Colonic mucosa (tissue), 4 donors: ENCODE measurements at regions not wholly inside any gene's neighbourhood (a gene's known extent, or its start where the extent isn't known, plus 50 kb on each side); places are given as distances from the start of the nearest gene placed in this dataset.
"Not testable (repeated sequence)": the region's sequence is repeated elsewhere in the genome, so short reads cannot be mapped to it uniquely, and the experiment has no call there.

ENCODE experiments used
- DNase-seq: peaks from one replicate; pipeline ENCODE4 v3.0.0-alpha.2; 2020
- H3K27ac ChIP-seq: fragments of 200-600 bp; one replicate; pipeline ENCODE4 v1.8.0; 2021
- H3K27me3 ChIP-seq: fragments of 200-600 bp; one replicate; pipeline ENCODE4 v1.8.0; 2021
- H3K36me3 ChIP-seq: fragments of 200-600 bp; one replicate; pipeline ENCODE4 v1.8.0; 2021
- H3K4me1 ChIP-seq: fragments of 200-600 bp; one replicate; pipeline ENCODE4 v1.8.0; 2021; ENCODE audit warnings: mild to moderate bottlenecking
- H3K4me3 ChIP-seq: fragments of 200-600 bp; one replicate; pipeline ENCODE4 v1.8.0; 2021
- H3K9ac ChIP-seq, 2 donors: one replicate each; pipeline ENCODE4 v1.7.0; 2013; ENCODE audit warnings: control low read depth in 2 of 2, low read depth in 2 of 2, low read length in 2 of 2
- H3K9me3 ChIP-seq: fragments of 200-600 bp; one replicate; pipeline ENCODE4 v1.8.0; 2021
- intact Hi-C: fragments of 100-400 bp; cut with DNase I; formaldehyde crosslinking; loops from one replicate; pipeline ENCODE4 v1.14.1; 2022
- TF ChIP-seq, protein P1 (sequence below): fragments of 200-600 bp; IDR thresholded peaks from one replicate; pipeline ENCODE4 v1.8.0; 2022; ENCODE audit warnings: antibody characterized with exemption, mild to moderate bottlenecking
- donor health status: healthy.
- donor health status: DM: no; HTN: no; CAD: no.
- donor health status: DM: no; HTN: no; CAD: no.

DNA sequence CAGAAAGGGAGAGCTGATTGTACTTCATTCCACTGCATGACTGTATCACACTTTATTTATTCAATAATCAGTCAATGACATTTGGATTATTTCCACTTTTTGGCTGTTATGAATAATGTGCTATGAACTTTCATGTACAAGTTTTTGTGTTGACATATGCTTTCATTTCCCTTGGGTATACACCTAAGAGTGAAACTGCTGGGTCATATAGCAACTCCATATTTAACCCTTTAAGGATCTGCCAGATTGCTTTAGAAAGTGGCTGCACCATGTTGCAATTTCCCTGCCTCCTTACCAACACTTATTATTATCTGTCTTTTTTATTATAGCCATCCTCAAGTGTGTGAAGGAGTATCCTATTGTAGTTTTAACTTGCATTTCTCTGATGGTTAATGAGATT is 108.8 kb upstream of the KCNK1 start:
- H3K9me3 ChIP-seq, result no peaks in the 10 kb centered on the region
- no peaks in the 10 kb centered on the region for H3K27me3 ChIP-seq
- H3K4me3 ChIP-seq, result no peak overlapping the region
- no peak for DNase-seq
- TF ChIP-seq, protein P1, sequence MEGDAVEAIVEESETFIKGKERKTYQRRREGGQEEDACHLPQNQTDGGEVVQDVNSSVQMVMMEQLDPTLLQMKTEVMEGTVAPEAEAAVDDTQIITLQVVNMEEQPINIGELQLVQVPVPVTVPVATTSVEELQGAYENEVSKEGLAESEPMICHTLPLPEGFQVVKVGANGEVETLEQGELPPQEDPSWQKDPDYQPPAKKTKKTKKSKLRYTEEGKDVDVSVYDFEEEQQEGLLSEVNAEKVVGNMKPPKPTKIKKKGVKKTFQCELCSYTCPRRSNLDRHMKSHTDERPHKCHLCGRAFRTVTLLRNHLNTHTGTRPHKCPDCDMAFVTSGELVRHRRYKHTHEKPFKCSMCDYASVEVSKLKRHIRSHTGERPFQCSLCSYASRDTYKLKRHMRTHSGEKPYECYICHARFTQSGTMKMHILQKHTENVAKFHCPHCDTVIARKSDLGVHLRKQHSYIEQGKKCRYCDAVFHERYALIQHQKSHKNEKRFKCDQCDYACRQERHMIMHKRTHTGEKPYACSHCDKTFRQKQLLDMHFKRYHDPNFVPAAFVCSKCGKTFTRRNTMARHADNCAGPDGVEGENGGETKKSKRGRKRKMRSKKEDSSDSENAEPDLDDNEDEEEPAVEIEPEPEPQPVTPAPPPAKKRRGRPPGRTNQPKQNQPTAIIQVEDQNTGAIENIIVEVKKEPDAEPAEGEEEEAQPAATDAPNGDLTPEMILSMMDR, result no peak
- intact Hi-C loops, result no loop called here
- H3K9ac ChIP-seq, result no peak overlapping the region
- H3K27ac ChIP-seq, result no peak overlapping the region
- no peaks in the 10 kb centered on the region for H3K36me3 ChIP-seq
- no peaks in the 10 kb centered on the region for H3K4me1 ChIP-seq

DNA sequence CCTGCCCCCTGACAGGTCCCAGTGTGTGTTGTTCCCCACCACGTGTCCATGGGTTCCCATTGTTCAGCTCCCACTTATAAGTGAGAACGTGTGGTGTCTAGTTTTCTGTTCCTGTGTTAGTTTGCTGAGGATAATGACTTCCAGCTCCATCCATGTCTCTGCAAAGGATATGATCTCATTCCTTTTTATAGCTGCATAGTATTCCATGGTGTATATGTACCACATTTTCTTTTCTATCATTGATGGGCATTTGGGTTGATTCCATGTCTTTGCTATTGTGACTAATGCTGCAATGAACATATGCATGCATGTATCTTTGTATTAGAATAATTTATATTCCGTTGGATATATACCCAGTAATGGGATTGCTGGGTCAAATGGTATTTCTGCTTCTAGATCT is 108.0 kb upstream of the KCNK1 start:
- intact Hi-C loops, DNase-seq, H3K36me3 ChIP-seq, H3K27ac ChIP-seq, H3K4me1 ChIP-seq, H3K9me3 ChIP-seq, H3K27me3 ChIP-seq, H3K9ac ChIP-seq, H3K4me3 ChIP-seq: not testable (repeated sequence)

DNA sequence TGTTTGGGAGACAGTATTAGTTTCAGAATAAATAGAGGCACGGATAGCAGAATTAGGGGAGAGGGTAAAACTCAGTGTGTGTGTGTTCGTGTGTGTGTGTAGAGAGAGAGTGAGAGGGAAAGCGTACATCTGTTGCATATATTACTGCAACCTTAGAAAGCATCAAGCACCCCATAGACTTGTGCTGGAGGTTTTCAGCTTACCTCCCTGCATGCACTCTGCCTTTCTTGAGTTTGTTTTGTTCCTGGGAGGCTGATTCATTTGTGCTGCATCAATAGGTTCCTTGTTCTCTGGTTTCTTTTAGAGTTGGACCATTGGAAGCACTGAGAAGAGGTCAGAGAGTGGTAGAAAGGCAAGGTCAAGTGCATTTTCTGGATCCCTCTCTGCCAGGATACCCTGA is 104.4 kb upstream of the KCNK1 start:
- H3K27ac ChIP-seq, result no peak overlapping the region
- TF ChIP-seq, protein P1, result no peak
- DNase-seq, result no peak
- no peaks in the 10 kb centered on the region for H3K4me1 ChIP-seq
- H3K4me3 ChIP-seq, result no peak overlapping the region
- H3K36me3 ChIP-seq, result no peaks in the 10 kb centered on the region
- H3K9me3 ChIP-seq, result no peaks in the 10 kb centered on the region
- no peak overlapping the region for H3K9ac ChIP-seq
- intact Hi-C loops, result no loop called here
- H3K27me3 ChIP-seq, result no peaks in the 10 kb centered on the region

DNA sequence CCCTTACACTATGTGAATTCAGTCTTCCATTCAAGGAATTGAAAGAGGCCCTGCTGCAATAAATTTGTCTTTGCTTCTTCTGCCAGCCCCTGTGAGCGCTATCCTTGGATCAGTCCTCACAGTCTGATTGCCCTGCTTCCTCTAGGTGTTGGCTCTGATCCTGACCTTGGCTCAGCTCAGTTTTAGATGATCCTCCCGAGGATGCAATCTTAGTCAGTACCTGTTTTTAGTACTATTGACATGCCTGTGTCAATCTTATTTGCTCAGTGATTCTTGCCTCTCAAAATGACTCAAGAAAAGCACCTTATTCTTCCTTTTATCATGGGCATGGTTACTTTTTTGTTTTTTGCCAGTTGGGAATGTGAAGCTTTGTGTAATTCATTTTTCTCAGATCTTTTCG is 101.4 kb upstream of the KCNK1 start:
- DNase-seq, result no peak
- H3K4me1 ChIP-seq, result no peaks in the 10 kb centered on the region
- no peak overlapping the region for H3K9ac ChIP-seq
- no peaks in the 10 kb centered on the region for H3K36me3 ChIP-seq
- TF ChIP-seq, protein P1, result no peak
- H3K4me3 ChIP-seq, result no peak overlapping the region
- intact Hi-C loops, result loop anchor here (10.0 kb wide), 1 partner anchor 282 kb away; no protein-coding TSS in a partner anchor
- no peaks in the 10 kb centered on the region for H3K9me3 ChIP-seq
- H3K27me3 ChIP-seq, result no peaks in the 10 kb centered on the region
- no peak overlapping the region for H3K27ac ChIP-seq

DNA sequence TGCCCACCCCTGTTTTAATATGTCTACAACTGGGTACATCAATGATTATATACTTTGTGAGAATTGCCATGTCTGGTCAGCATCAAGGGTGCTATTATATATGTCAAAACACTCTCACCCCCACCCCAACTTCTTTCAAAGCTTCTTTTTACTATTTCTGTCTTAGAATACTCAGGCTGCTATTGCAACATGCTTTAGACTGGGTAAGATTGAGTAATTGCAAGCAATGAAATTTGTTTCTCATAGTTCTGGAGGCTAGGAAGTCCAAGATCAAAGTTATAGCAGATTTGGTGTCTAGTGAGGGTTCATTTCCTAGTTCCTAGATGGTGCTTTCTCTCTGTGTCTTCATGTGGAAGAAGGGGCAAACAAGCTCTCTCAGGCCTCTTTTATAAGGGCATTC is 100.5 kb upstream of the KCNK1 start:
- TF ChIP-seq, protein P1, result no peak
- Histone ChIP-seq H3K4me3 (no peak overlapping the region), H3K4me1 (no peaks in the 10 kb centered on the region), H3K27ac (no peak overlapping the region), H3K9me3 (no peaks in the 10 kb centered on the region), H3K9ac (no peak overlapping the region), H3K27me3 (no peaks in the 10 kb centered on the region), H3K36me3 (no peaks in the 10 kb centered on the region)
- intact Hi-C loops, result loop anchor here (10.0 kb wide), 1 partner anchor 281 kb away; no protein-coding TSS in a partner anchor
- no peak for DNase-seq

DNA sequence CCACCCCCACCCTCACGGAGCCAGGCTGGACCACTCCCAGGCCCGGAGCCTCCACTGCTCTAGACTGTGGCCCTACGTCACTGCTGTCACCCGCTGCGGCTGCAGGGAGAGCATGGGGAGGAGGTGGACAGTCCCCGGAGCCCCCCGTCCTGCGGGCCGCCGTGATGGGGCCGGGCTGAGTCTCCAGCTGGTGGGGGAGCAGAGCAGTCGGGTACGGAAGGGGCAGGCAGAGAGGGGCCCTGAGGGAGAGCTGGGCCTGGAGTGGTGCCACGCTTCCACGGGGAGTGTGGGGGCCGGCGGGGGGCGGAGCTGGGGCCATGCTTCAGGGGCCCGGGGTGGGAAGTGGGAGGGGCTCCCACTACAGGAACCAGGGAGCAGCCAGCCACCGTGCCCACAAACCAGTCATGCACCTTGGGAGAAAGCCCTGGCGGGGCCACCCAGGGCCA is 98.9 kb upstream of the KCNK1 start:
- Histone ChIP-seq H3K9me3 (no peaks in the 10 kb centered on the region), H3K9ac (no peak overlapping the region), H3K4me1 (no peaks in the 10 kb centered on the region), H3K27ac (no peak overlapping the region), H3K27me3 (no peaks in the 10 kb centered on the region), H3K4me3 (no peak overlapping the region), H3K36me3 (no peaks in the 10 kb centered on the region)
- no peak for DNase-seq
- TF ChIP-seq, protein P1, result no peak
- intact Hi-C loops, result loop anchor here (10.0 kb wide), 1 partner anchor 280 kb away; no protein-coding TSS in a partner anchor
